ENCODE measurements at regions not wholly inside any gene's neighbourhood (a gene's known extent, or its start where the extent isn't known, plus 50 kb on each side); places are given as distances from the start of the nearest gene placed in this dataset.

GRCh38 chr21:29240136-29240535 is 58.6 kb upstream of the BACH1 start:
- no peak for TF ChIP-seq CTCF (IDR thresholded peaks at IDR 0.05; ENCODE audit: poor library complexity, severe bottlenecking)
- TF ChIP-seq REST (IDR thresholded peaks at IDR 0.05; ENCODE audit: borderline replicate concordance) = no peak
- TF ChIP-seq POLR2AphosphoS5 (IDR thresholded peaks at IDR 0.05) = no peak
- TF ChIP-seq TAF1 (IDR thresholded peaks at IDR 0.05; ENCODE audit: low read depth) = no peak
- no peak for TF ChIP-seq EZH2 (IDR thresholded peaks at IDR 0.05; ENCODE audit: borderline replicate concordance, insufficient read depth, low read length, poor library complexity, severe bottlenecking)
- TF ChIP-seq SMC3 (conservative IDR thresholded peaks at IDR 0.05; ENCODE audit: poor library complexity) = no peak
- no peak for TF ChIP-seq MXI1 (conservative IDR thresholded peaks at IDR 0.05; ENCODE audit: poor library complexity, severe bottlenecking)
- no peak for TF ChIP-seq RAD21 (conservative IDR thresholded peaks at IDR 0.05)
